ENCODE measurements at regions not wholly inside any gene's neighbourhood (a gene's known extent, or its start where the extent isn't known, plus 50 kb on each side); places are given as distances from the start of the nearest gene placed in this dataset.

GRCh38 chr11:25990406-25990805 is 341.5 kb upstream of the ANO3 start:
- Histone ChIP-seq H3K4me3 (ENCODE audit: low read depth in 2 of 2, low read length in 1 of 2) (no peak overlapping the region), H3K9me3 (no peaks in the 10 kb centered on the region), H3K4me1 (ENCODE audit: control insufficient read depth in 1 of 2, insufficient read depth in 2 of 2, low read depth in 1 of 2, low read length in 1 of 2) (no peaks in the 10 kb centered on the region; a peak in 1 of 4 replicates), H3K27me3 (ENCODE audit: insufficient read depth) (no peaks in the 10 kb centered on the region), H3K9me2 (no peaks in the 10 kb centered on the region), H3K79me2 (ENCODE audit: insufficient read depth) (no peaks in the 10 kb centered on the region), H2AFZ (ENCODE audit: low read depth) (peak overlapping the region; percentile 52; the same call in 1 of the 2 replicates), H3K9ac (no peak overlapping the region), H4K20me1 (ENCODE audit: insufficient read depth) (no peaks in the 10 kb centered on the region), H3F3A (replicated peaks; ENCODE audit: insufficient read depth) (no peaks in the 10 kb centered on the region), H3K4me2 (no peak overlapping the region), H3K36me3 (replicated peaks in 1 of 2; ENCODE audit: control insufficient read depth in 1 of 2, insufficient read depth in 2 of 2, low read length in 1 of 2) (no peaks in the 10 kb centered on the region), H3K27ac (ENCODE audit: low read depth in 2 of 2, low read length in 1 of 2) (no peak overlapping the region)
- DNase-seq, result no peak
- TF ChIP-seq YY1 (IDR thresholded peaks at IDR 0.05; ENCODE audit: low read depth) (no peak), NRF1 (IDR thresholded peaks at IDR 0.05; ENCODE audit: low read depth, low read length) (no peak), FOXJ3 (CRISPR knock-in tag; IDR thresholded peaks at IDR 0.05) (no peak), TEAD4 (IDR thresholded peaks at IDR 0.05; ENCODE audit: borderline replicate concordance, insufficient read depth) (no peak)
- TF ChIP-seq, protein P1, sequence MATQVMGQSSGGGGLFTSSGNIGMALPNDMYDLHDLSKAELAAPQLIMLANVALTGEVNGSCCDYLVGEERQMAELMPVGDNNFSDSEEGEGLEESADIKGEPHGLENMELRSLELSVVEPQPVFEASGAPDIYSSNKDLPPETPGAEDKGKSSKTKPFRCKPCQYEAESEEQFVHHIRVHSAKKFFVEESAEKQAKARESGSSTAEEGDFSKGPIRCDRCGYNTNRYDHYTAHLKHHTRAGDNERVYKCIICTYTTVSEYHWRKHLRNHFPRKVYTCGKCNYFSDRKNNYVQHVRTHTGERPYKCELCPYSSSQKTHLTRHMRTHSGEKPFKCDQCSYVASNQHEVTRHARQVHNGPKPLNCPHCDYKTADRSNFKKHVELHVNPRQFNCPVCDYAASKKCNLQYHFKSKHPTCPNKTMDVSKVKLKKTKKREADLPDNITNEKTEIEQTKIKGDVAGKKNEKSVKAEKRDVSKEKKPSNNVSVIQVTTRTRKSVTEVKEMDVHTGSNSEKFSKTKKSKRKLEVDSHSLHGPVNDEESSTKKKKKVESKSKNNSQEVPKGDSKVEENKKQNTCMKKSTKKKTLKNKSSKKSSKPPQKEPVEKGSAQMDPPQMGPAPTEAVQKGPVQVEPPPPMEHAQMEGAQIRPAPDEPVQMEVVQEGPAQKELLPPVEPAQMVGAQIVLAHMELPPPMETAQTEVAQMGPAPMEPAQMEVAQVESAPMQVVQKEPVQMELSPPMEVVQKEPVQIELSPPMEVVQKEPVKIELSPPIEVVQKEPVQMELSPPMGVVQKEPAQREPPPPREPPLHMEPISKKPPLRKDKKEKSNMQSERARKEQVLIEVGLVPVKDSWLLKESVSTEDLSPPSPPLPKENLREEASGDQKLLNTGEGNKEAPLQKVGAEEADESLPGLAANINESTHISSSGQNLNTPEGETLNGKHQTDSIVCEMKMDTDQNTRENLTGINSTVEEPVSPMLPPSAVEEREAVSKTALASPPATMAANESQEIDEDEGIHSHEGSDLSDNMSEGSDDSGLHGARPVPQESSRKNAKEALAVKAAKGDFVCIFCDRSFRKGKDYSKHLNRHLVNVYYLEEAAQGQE (IDR thresholded peaks at IDR 0.05; ENCODE audit: low read depth, low read length), result no peak
- TF ChIP-seq, protein P2, sequence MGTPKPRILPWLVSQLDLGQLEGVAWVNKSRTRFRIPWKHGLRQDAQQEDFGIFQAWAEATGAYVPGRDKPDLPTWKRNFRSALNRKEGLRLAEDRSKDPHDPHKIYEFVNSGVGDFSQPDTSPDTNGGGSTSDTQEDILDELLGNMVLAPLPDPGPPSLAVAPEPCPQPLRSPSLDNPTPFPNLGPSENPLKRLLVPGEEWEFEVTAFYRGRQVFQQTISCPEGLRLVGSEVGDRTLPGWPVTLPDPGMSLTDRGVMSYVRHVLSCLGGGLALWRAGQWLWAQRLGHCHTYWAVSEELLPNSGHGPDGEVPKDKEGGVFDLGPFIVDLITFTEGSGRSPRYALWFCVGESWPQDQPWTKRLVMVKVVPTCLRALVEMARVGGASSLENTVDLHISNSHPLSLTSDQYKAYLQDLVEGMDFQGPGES (IDR thresholded peaks at IDR 0.05; ENCODE audit: low read depth, low read length), result no peak
- ChIA-PET CTCF (interaction anchor here (2.2 kb wide), 1 partner anchor 8 kb away, joined by 19 read pairs; no protein-coding TSS in a partner anchor), POLR2A (no interaction called here)
- WGBS (ENCODE audit: low lambda C conversion rate), result 58% methylated on average over 3 of the region's 3 CpGs

DNA sequence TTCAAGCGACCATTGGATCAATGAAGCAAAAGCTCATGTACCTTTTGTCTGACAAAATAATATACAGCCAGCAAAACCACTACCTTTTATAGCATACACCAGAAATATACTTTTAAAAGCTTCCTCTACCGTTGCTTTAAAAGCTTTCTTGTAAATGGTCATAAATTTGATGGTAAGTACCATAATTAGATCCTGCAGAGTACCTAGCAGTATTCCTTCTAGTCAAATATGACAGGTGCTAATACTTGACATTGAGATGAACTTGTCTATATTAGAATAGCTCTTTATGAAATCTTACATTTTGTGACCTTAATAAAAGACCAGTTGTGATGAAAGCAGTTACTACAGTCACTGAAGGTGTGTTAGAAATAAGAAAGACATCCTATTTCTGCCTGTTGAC is 340.5 kb upstream of the ANO3 start:
- Histone ChIP-seq H2AFZ (ENCODE audit: low read depth) (no peak overlapping the region), H3K79me2 (ENCODE audit: insufficient read depth) (no peaks in the 10 kb centered on the region), H3K9ac (no peak overlapping the region), H3K27me3 (ENCODE audit: insufficient read depth) (no peaks in the 10 kb centered on the region), H3K4me2 (no peak overlapping the region), H3K4me3 (ENCODE audit: low read depth in 2 of 2, low read length in 1 of 2) (no peak overlapping the region), H3K9me2 (no peaks in the 10 kb centered on the region), H3K9me3 (no peaks in the 10 kb centered on the region), H3K36me3 (replicated peaks in 1 of 2; ENCODE audit: control insufficient read depth in 1 of 2, insufficient read depth in 2 of 2, low read length in 1 of 2) (no peaks in the 10 kb centered on the region), H4K20me1 (ENCODE audit: insufficient read depth) (no peaks in the 10 kb centered on the region), H3K27ac (ENCODE audit: low read depth in 2 of 2, low read length in 1 of 2) (no peak overlapping the region), H3K4me1 (ENCODE audit: control insufficient read depth in 1 of 2, insufficient read depth in 2 of 2, low read depth in 1 of 2, low read length in 1 of 2) (no peaks in the 10 kb centered on the region; a peak in 1 of 4 replicates), H3F3A (replicated peaks; ENCODE audit: insufficient read depth) (no peaks in the 10 kb centered on the region)
- DNase-seq, result no peak
- ChIA-PET CTCF (interaction anchor here (2.2 kb wide), 1 partner anchor 9 kb away, joined by 19 read pairs; no protein-coding TSS in a partner anchor), POLR2A (no interaction called here)
- 90% methylated on average over 2 of the region's 2 CpGs for WGBS (ENCODE audit: low lambda C conversion rate)
- TF ChIP-seq EZH2phosphoT487 (IDR thresholded peaks at IDR 0.05; ENCODE audit: borderline replicate concordance, low read depth) (no peak), CHD2 (IDR thresholded peaks at IDR 0.05; ENCODE audit: low read length, partially characterized antibody) (no peak), FOXM1 (IDR thresholded peaks at IDR 0.05; ENCODE audit: low read depth) (no peak), POLR2AphosphoS5 (IDR thresholded peaks at IDR 0.05; ENCODE audit: low read depth, low read length) (no peak), RFX5 (IDR thresholded peaks at IDR 0.05; ENCODE audit: low read length) (no peak), TEAD4 (IDR thresholded peaks at IDR 0.05; ENCODE audit: borderline replicate concordance, insufficient read depth) (no peak), GATA2 (CRISPR knock-in tag; IDR thresholded peaks at IDR 0.05) (no peak), TAF1 (IDR thresholded peaks at IDR 0.05; ENCODE audit: borderline replicate concordance, low read depth, low read length) (no peak)

All from SK-N-SH (cell line).